ENCODE measurements at regions not wholly inside any gene's neighbourhood (a gene's known extent, or its start where the extent isn't known, plus 50 kb on each side); places are given as distances from the start of the nearest gene placed in this dataset.
"Not testable (repeated sequence)": the region's sequence is repeated elsewhere in the genome, so short reads cannot be mapped to it uniquely, and the experiment has no call there.

GRCh38 chr1:30532621-30533020, 190.8 kb downstream of the MATN1 start:
- DNase-seq (ENCODE audit: insufficient read length, low spot score) (no peak), FAIRE-seq (no peak)
- TF ChIP-seq POLR2A (IDR thresholded peaks at IDR 0.05; ENCODE audit: low read depth, low read length) = no peak

GRCh38 chr1:30527511-30528140, 195.8 kb downstream of the MATN1 start:
- no peak for TF ChIP-seq POLR2A (IDR thresholded peaks at IDR 0.05; ENCODE audit: low read depth, low read length)
- no peak for DNase-seq (ENCODE audit: insufficient read length, low spot score)
- FAIRE-seq = no peak

GRCh38 chr1:30526652-30527345, 196.6 kb downstream of the MATN1 start:
- TF ChIP-seq POLR2A (IDR thresholded peaks at IDR 0.05; ENCODE audit: low read depth, low read length) = no peak
- no peak for DNase-seq (ENCODE audit: insufficient read length, low spot score)
- no peak for FAIRE-seq

GRCh38 chr1:30525971-30526651, 197.3 kb downstream of the MATN1 start:
- peak; percentile 27 for FAIRE-seq
- DNase-seq (ENCODE audit: insufficient read length, low spot score) = peak; percentile 85
- TF ChIP-seq POLR2A (IDR thresholded peaks at IDR 0.05; ENCODE audit: low read depth, low read length) = no peak

GRCh38 chr1:30525631-30525970, 197.8 kb downstream of the MATN1 start:
- FAIRE-seq (no peak), DNase-seq (ENCODE audit: insufficient read length, low spot score) (no peak)
- TF ChIP-seq POLR2A (IDR thresholded peaks at IDR 0.05; ENCODE audit: low read depth, low read length) = no peak

- DNase-seq (ENCODE audit: insufficient read length, low spot score) (no peak), FAIRE-seq (no peak)
- TF ChIP-seq POLR2A (IDR thresholded peaks at IDR 0.05; ENCODE audit: low read depth, low read length) = no peak
These were observed 198.4 kb downstream of the MATN1 start for GRCh38 chr1:30524840-30525617.

- FAIRE-seq; DNase-seq (ENCODE audit: insufficient read length, low spot score): not testable (repeated sequence)
These were observed 199.3 kb downstream of the MATN1 start for GRCh38 chr1:30524025-30524555.

- FAIRE-seq (peak; percentile 65), DNase-seq (ENCODE audit: insufficient read length, low spot score) (peak; percentile 53)
- TF ChIP-seq POLR2A (IDR thresholded peaks at IDR 0.05; ENCODE audit: low read depth, low read length) = no peak
These were observed 200.0 kb downstream of the MATN1 start for GRCh38 chr1:30523055-30524020.

- FAIRE-seq (no peak), DNase-seq (ENCODE audit: insufficient read length, low spot score) (no peak)
- TF ChIP-seq POLR2A (IDR thresholded peaks at IDR 0.05; ENCODE audit: low read depth, low read length) = no peak
These were observed 201.1 kb downstream of the MATN1 start for GRCh38 chr1:30522031-30523004.

GRCh38 chr1:30521261-30521865, 202.0 kb downstream of the MATN1 start:
- DNase-seq (ENCODE audit: insufficient read length, low spot score) (no peak), FAIRE-seq (no peak)
- TF ChIP-seq POLR2A (IDR thresholded peaks at IDR 0.05; ENCODE audit: low read depth, low read length) = no peak

- DNase-seq (ENCODE audit: insufficient read length, low spot score) (no peak), FAIRE-seq (no peak)
- no peak for TF ChIP-seq POLR2A (IDR thresholded peaks at IDR 0.05; ENCODE audit: low read depth, low read length)
These were observed 202.9 kb downstream of the MATN1 start for GRCh38 chr1:30520476-30520875.

Data from H54 (cell line).